Right renal pelvis (tissue), 4 donors: ENCODE measurements at regions not wholly inside any gene's neighbourhood (a gene's known extent, or its start where the extent isn't known, plus 50 kb on each side); places are given as distances from the start of the nearest gene placed in this dataset.

ENCODE experiments used
- DNase-seq, 4 donors: peaks; one replicate each; pipeline ENCODE4 v3.0.0-alpha.2; 2013; ENCODE audit warnings: low read depth in 4 of 4, low spot score in 3 of 4, missing footprints in 1 of 4

DNA sequence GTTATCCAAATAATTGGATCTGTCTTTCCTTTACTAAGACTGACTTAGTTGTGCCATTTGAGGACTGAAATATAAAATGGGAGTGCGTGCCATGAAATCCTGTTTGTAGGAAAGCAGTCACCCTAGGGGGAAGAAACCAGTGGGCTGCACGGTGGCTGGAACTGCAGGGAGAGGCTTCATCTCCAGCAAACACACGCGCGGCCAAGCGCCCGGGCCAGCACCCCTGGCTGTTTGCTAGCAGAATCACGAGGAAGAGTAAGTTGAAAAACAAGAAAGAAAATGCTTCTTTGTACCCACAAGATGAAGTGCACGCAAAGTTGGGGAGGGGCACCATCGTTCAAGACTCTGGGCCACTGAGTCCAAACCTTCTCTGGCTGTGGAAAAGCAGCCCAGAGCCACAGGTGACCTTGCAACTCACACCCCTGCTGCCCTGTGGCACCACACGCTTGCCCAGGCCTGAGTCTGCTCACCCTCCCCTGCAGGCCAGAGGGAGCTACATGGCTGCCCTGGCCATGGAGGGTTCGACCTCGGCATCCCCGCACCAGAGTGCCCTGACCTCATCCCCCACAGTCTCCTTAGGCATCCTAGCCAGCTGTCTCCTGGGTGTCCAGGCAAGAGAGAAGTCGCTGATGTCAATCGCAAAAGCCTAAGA, 55.2 kb downstream of the IRX2 start:
- DNase-seq, result no peak

DNA sequence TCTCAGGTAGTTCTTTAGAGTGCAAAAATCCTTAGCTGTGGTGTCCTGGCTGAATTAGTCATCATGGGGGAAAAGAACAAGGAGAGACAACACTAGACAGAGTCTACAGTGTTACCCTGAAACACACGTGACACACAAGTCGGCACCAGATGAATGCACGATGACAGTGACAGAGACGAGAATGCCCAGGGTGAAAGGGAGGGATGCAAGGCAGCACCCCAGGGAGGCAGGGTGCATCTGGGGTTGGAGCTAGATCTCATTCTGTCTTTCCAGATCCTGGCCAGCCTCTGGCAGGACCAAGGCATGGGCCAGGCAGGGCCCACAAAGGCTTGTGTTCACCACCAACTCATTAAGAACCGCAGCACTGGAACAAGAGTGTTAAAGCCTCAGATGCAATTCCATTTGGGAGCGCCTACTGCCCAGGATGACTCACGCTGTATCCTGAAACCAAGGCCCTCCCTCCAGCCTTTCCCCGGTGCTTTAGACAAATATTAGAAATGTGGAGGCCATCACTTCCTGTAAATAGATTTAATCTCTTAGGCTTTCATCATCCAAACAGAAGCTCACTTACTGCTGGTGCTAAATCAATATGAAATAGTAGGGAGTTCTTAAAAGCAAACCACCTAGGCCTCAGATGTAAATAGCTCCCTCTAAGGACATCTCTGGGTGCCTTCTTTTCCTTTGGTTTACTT, 56.1 kb downstream of the IRX2 start:
- DNase-seq, result no peak

DNA sequence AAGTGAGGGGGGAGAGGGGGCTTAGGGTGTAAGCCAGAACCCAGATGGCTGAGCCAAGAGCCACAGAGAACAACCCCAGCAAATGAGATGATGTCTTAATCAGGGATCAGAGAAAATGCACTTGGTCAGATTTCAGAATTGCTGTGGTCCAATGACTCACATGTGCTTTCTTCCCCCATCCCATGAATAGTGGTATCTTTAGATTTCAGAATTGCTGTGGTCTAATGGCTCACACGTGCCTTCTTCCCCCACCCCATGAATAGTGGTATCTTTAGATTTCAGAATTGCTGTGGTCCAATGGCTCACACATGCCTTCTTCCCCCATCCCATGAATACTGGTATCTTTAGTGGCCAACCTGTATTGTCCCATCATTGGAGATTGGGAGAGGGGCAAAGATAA, 59.9 kb downstream of the IRX2 start:
- no peak for DNase-seq

DNA sequence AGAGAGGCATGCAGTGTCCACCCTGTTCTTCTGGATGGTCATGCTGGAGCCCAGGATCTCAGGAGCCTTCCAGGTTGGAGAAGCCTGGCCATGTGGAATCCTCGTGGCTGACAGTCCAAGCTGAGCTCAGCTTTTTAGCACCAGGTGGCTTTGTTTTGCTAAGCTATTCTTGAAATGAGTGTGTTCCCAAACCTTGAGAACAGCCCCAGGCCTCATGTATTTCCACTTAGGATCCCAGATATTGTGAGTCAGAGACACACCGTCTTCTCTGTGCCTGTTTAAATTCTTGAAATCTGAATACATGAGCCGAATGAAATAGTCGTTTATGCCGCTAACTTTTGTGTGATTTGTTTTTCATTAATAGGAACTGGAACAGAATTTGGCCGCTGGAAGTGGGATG, 61.2 kb downstream of the IRX2 start:
- no peak for DNase-seq

DNA sequence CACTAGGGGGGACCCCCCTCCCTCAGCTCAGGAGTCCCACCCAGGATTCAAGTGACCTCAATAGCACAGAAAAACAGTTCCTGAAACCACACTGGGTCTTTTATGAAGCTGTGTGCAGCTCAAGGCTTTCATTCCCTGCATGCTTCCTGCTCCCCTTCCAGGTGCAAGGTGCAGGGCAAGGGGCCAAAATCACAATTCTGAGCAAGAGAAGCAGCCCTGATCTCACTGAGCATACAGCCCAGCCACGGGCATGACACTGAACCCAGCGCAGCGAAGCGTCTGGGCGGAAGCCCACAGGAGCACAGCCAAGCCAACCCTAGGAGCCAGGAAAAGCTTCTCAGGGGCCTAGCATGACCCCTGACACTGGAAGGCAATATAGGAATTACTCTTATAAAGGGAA, 62.9 kb downstream of the IRX2 start:
- no peak for DNase-seq

DNA sequence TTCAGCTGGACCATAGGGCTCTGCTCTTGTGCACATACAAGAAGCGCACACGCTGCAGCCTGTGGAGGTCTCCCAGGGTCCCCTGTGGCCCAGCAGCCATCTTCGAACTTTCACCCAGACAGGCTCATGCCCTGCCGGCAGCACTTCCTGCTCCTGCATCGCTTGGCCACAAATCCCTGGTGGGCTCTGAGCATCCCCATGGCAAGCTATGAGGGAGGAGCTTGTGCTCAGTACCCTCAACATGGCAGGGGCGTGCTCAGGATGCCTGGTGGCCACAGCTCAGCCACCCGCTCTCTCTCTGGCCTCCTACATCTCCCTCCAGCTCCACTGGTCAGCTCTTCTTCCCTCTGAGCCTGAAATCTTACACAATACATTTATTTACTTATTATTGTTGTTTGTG, 63.7 kb downstream of the IRX2 start:
- no peak for DNase-seq

DNA sequence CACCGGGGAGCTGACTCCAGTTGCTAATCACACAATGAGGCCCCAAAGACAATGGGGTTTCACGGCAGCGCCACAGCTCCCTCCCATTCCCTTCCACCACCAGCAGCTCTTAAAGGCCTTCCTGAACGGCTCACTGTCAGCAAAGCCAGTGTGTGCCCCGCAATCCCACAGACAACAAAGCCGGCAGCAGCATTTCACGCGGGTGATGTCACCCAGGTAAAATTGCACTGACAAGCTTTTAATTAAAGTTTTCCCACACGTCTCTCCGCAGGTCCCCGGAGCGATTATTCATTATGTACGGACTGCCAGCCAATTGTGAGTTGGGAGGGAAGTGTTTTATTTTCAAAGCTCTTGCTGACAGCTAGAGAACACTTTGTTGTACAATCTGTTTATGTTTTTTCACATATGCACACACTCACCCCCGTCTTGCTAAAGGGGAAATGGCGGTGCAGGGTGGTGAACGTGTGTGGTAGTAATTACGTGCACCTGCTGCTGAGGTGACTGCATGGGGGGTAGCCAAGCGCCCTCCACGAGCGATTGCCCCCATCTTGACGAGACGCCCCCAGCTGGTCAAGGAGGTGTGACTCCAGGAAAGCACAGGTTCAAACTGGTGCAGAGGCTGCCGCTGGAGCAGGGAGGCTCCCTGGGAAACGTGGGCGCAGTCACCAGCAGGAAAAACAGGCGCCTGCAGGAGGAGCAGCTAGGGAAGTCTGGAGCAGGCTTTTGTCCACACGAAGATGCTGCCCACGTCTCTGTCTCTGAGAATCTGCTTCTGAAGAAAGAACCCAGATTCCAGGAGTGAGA, 65.0 kb downstream of the IRX2 start:
- DNase-seq, result no peak

DNA sequence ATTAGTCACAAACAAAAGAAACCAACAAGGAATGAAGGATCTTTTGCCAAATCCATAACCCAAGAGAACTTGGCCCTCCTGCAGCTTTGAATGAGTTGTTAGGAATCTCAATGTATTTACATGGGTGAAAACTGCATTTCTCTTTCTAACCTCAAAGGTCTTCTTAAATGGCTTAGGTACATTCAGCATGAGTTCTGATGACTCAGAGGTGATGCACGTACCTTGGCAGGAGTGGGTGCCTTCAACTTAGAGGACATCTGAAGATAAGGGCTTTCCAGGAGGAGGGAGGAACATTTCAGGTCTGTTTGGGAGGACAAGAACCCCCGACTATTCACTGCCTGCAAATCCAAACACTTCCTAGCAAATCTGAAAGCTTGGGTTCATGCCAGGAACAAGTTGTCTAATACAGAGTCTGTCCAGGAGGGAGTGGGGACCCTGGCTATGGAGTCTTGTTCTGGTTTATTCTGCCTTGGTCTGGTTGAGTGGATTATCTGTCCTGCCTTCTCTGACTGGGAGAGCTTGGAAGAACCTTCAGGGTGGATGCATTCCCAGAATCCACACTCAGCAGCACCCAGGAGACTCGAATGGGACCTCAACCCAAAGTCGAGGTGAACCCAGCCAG, 65.7 kb downstream of the IRX2 start:
- DNase-seq, result no peak

DNA sequence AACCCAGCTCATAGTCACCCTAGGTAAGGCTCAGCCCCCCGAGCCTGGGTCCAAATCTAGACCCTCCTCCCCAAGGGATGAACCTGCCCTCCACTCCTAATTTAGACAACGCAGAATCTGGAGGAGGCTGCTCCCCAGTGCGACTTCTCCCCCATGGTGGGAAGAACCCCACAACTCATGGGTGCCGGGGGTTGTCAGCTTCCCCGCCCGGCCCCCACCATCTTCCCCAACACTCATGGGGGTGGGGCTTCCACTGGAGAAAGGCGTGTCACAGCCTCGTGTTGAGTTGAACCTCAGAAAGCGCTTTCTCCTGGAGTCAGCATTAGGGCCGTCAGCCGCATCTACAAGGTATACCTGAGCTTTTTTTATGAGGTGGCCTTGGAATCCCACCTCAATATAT, 66.9 kb downstream of the IRX2 start:
- no peak for DNase-seq

DNA sequence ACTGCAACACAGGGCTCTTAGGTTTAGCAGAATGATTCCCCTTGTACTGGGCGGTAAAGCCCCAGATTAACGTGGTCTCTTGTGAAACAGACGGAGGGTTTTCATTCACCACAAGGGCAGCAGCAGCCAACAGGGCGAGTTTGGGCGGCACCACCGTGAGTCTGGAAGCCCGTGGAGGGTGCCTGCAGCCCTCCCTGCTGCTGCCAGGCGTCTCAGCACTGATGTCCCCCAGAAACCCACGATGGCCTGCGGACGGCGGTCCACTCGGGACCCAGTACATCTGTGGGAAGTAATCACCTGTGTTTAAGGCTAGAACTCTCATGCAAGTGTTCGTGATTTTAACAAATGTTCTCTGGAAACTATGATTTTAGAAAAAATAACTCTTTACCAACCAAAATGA, 67.8 kb downstream of the IRX2 start:
- DNase-seq, result no peak

DNA sequence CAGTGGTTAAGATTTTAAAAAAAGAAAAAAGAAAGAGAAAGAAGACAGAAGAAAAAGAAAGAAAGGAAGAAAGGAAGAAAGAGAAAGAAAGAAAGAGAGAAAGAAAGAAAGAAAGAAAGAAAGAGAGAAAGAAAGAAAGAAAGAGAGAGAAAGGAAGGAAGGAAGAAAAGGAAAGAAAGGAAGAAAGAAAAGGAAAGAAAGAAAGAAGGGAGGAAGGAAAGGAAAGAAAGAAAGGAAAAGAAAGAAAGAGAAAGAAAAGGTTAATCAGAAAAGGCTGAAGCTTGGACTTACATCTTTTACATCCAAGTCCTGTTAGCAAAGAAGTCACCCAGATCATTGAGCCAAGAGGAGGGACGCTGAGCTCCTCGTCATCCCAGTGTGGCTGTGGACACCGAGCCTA, 70.0 kb downstream of the IRX2 start:
- no peak for DNase-seq

DNA sequence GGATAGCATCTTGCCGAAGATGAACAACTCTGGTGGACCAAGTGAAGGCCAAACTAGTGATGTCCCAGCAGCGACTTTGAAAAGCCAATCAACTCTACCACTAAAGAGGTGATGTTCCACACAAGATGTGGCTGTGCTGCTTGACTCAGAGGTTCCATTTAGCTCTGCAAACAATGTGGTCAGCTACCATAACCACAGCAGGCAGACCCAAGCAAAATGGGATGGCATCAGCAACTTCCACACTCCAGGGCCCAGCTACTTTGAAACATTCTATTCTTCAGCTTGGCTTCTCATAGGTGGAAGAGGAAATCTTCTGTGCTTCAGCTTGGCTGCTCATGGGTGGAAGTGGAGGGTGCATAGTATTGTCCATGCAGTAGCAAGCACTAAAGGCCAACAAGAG, 70.5 kb downstream of the IRX2 start:
- DNase-seq, result no peak

DNA sequence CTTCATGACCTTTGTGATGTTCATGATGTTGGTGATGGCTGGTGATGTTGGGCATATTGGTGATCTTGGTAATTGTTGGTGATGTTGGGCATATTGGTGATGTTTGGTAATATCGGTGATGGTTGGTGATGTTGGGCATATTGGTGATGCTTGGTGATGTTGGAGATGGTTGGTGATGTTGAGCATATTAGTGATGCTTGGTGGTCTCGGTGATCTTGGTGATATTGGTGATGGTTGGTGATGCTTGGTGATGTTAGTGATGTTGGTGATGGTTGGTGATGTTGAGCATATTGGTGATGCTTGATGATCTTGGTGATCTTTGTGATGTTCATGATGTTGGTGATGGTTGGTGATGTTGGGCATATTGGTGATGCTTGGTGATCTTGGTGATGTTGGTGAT, 73.8 kb downstream of the IRX2 start:
- no peak for DNase-seq

DNA sequence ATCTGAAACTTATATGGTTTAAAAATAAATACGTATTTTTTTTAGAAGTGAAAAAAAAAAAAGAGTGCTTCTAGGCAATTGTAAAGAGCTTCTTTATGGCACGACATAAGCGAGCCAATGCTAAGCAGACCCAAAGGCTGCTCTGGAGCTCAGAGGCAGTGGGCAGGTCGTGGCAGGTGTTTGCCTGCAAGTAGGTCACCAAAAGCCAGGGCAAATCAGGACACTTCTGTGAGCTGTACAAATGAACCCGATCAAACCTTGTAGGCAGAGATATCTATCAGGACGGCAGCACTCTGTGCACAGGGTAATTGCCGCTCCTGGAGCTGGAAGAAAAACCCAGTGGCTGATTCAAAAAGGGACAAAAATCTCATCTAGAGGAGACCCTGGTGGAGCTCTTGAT, 75.9 kb downstream of the IRX2 start:
- no peak for DNase-seq

DNA sequence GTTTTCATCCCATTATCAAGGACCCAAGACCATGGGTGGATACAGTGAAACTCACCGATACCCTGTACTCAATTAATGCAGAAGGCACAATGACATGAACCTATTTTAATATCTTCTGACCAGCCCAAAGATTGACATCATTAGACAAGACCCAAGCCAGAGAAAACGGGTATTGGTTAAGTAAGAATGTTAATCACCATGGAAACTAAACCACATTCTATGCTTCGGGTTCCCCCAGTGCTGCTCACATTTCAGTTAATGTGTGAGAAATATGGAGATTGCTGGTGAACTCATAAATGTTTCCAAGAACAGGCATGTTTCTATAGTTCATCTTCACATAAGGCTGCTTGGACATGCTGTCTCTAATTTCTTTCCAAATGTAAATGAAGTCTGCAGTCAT, 77.0 kb downstream of the IRX2 start:
- DNase-seq, result no peak

DNA sequence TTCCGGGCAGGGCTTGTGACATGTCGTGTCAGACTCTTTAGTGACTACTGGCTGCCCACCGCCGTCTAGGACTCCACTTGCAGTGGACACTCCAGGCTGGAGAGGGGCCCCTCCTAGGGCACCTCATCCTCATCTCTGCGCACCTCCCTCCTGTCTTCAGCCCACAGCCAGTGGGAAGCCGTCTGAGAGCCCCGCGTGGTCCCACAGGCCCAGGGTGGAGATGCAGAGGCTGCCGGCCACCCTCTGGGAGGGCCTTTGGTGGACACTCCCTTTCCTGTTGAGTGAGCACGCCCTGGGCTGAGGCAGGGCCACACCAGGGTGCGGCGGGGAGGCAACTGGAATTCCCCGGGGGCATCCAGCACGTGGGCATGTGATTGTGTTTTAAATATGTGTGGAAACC, 80.5 kb downstream of the IRX2 start:
- DNase-seq, result no peak

DNA sequence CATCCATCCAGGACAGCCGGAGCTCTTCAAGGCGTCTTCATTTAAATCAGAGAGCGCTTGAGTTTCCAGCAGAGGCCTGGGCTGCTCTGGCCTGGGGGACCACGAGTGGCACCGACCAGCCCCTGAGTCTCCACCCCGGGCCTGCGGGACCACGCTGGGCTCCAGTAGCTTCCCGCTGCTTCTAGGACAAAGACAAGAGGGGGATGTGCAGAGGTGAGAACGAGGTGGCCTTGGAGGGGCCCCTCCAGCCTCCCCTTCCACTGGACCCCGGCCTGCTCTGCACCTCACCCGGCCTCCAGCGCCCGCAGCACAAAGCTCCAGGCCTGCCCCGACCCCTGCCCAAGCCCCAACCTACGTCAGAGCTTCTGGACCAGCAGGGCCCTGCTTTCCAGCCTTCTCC, 81.6 kb downstream of the IRX2 start:
- DNase-seq, result no peak

DNA sequence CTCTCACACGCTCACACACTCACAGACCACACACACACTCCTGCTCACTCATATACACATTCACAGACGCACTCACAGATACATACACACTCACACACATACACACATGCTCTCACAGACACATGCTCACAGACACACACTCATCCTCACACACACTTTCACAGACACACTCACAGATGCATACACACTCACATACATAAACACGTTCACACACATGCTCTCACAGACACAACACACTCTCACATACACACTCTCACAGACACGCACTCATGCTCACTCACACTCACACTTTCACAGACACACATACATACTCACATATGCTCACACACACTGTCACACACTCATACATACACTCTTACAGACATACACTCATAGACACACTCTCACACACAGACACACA, 82.2 kb downstream of the IRX2 start:
- no peak for DNase-seq

DNA sequence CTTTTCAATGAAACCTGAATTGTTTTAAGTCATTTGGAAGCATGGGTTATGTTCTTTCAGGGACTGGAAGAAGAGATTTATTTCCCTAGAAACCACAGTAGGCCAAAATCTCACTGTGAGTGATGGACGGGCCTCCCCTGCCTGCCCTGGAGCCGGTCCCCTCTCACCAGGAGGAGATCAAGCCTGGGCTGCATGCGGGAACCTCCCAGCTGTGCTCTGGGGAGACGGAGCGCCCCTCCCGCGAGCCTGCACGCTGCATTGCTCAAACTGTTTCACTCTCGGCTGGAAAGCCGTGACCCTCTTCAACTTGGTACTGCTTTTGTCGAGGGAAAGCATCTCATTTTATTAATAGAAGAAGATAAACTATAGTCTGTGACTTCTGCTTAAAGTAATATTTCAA, 85.4 kb downstream of the IRX2 start:
- no peak for DNase-seq

DNA sequence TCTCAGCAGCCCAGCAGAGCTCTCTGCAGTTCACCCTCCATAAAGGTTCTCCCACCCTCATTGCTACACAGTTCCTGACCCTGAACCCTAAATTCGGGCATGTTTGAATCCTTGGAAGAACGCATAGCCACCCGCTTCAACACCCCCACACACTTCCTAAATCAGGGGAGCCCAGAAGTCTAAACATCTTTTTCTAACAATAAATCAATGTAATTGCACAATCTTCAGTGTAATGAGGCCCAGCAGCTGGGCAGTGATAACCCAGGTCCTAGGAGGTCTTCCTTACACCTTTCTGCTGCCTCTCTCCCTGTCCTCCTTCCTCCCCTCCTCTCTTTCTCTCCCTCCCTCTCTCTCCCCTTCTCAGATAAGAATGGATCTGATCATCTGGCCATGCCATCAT, 88.0 kb downstream of the IRX2 start:
- no peak for DNase-seq

DNA sequence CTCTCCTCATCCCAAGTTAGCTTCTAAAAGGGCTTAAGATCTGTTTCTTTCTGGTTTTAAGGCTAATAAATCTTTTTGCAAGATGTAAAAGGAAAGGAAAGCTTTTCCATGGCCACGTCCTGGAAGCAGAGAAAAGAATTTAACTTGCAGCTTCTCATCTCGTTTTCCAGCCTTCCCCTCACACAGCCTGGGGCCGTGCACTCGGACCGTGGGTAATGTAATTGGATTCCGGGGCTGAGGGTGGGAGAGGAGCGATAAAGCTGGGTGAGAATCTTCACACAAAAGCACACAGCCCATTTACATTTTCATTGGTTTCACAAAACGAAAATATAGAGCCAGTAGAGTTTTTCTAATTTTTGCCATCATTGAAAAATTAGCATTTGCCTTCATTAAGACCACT, 91.2 kb downstream of the IRX2 start:
- DNase-seq, result no peak
